NCI-H146 treated with DMSO at 0.1 percent for 48 hours (cell line): ENCODE measurements at regions not wholly inside any gene's neighbourhood (a gene's known extent, or its start where the extent isn't known, plus 50 kb on each side); places are given as distances from the start of the nearest gene placed in this dataset.

Source experiments
- DNase-seq: peaks from one replicate; lab custom pipeline; 2025; ENCODE audit not compliant: unreplicated experiment; lab: John Stamatoyannopoulos, UW

DNA sequence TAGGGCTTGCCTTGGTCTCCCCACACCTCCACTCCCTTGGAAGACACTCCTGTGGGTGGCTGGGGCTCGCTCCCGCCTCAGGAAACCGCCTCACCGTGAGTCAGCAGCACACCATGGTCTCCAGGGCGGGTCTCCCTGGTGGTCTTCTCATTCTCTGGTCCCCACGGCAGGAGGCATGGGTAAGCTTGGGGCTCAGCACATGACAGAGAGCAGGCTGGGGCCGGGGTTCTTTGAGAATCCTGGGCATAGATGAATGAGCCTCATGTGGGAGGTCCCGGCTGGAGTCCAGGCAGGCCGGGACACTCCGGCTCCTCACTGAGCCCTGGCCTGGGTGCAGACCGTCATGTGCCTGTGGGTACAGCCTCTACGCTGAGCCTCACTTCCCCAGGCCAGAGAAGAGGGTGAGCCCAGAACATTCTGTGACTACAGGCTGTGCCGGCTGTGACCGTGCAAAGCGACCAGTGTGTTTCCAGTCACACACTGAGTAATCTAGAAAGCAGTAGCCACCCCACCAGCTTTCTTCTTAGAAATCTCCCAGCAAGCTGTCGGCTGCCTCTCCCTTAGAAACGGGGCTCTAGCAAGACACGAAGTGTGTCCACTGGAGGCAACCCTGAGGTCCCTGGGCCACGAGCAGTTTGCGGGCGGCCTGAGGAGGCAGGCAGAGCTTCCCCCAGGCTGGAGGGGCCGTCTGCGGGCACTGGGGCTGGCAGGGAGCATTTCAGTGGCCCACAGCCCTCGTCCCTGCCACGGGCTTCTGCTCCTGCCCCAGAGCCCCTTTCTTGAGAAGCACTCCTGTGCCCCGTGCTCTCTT, 93.1 kb downstream of the RHOB start:
- no peak for DNase-seq

DNA sequence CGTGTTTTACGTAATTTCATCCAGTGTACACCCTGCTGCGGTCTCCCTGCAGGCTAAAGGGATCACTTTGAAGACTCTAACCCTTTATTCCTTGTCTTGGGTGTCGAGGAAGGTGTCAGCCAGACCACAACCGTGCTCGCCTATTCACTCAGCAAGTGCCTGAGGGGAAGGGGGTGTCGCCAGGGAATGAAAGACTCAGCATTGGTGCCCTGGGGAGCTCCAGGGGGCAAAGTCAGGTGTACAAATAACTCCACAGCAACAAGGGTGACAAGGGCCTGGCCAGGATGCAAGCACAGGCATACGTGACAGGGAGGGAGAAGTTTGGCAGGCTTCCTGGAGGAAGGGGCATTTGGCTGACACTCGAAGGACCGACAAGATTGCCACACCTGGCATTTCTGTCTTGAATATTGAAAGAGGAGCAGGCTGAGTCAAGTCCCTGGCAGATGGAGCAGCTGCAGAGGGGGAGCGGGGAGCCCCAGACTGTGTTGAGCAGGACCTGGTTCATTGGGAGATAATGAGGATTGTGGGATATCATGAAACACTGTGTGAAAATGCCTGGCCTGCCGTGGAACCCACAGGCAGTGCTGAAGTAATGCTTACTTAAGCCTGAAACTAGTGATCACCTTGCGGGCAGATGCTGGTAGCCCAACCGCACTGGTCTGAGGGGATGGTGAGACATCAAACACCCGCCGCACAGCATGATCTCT, 93.9 kb downstream of the RHOB start:
- DNase-seq: no peak

DNA sequence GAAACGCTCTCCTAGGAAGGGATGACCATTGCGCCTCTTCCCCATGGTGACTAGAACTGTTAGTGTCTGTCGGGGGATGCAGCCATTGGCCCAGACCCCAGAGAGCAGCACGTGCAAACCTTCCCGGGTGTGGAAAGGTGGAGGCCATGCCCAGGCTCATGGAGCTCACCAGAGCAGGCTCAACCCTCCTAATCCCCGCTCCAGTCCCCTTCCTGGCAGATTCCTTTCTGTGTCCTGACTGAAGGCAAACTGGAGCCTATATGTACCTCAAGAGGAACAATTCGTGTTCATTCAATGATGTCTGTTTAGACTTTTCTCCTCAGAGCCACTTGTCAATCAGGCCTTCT, 94.4 kb downstream of the RHOB start:
- DNase-seq: no peak

DNA sequence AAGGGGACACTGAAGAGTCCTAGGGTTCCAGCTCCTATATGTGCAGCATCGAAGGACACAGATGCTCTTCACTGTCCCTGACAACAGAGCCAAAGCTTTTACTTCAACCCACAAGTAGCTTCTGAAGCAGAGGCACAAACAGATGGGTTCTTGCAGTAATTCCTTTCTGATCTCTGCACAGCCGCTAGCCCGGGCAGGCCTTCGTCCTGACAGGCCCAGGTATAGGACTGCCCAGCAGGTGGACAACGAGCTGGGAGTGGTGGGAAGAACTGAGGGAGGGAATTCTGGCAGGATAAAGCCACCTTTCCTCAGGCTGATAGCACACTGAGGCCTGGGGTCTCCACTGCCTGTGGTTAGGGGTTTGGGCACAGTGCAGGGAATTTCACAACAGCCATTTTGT, 94.8 kb downstream of the RHOB start:
- no peak for DNase-seq

DNA sequence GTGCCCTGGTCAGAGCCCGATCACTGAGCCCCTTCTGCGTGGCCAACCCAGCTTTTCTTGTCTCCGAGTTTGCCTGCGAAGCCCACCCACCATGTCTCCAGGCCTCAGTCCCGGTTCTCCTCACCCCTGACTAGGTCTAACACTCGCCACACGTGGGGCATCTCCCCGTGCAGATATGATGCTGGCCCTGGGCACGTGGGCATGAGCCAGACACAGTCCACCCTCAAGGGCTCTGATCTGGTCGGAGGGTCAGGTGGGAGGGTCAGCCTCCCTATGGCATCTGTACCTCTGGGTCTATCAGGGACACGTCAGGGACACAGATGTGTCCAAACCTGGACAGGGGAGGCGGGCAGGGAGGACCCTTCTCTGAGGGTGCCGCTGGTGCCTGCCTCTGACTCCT, 95.4 kb downstream of the RHOB start:
- DNase-seq: no peak

DNA sequence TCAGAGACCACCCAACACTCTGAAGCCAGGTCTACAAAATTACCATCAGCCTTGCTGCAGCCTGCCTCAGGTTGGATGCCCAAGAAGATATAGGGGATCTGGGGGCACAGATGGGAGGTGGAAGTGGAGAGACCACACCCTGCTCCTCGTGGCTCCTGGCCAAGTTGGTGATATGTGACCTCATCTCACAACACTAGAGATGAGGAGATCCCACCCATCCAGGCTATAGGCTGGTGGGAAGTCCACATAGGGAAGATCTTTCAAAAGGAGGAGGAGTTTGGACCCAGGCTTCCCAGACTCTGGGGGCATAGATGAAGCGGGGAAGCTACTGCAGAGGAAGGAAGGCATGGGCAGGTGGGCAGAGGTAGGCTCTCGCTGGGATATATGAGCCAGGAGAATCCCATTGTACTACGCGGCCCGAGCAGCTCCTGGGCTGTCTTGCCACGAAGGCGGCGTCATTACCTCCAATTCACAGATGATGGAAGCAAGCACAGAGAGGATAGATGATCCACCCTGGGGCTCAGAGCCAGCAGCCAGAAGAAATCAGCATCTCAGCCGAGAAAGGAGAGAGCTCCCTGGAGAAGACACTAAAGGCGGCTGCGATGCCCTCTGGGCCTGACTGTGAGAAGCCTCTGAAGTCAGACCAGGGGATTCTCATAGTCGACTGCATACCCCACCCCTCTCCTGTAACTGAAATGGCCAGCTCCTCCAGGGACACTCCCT, 96.0 kb downstream of the RHOB start:
- no peak for DNase-seq

DNA sequence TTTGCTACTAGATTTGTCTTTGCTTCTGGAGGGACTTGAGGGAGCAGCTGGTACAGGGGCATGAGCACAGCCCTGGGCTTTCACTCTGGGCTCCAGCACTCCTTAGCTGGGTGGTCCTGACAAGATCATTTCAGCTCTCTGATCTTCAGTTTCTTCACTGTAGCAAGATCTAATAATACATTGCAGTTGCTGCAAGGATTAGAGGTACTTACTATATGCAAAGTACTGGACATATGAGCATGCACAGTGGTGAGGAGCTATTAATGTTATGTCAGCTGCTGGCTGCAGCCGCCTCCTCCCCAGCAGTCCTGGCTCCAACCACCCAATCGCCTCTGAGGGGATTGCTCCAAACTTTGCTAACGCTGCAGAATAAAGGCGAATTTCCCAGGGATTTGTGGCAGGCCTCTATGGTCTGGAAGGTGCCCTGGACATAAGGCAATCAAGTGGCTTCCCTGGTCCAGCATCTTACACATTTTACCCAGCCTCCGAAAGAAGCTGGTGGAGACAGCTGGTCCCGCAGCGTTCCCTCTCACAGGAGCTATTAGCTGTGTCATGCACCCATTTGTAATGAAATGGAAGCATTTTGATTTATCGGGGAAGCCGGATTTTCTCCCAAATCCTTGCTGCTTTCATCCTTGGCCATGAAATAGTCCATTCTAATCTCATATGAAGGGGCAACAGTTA, 96.7 kb downstream of the RHOB start:
- no peak for DNase-seq

DNA sequence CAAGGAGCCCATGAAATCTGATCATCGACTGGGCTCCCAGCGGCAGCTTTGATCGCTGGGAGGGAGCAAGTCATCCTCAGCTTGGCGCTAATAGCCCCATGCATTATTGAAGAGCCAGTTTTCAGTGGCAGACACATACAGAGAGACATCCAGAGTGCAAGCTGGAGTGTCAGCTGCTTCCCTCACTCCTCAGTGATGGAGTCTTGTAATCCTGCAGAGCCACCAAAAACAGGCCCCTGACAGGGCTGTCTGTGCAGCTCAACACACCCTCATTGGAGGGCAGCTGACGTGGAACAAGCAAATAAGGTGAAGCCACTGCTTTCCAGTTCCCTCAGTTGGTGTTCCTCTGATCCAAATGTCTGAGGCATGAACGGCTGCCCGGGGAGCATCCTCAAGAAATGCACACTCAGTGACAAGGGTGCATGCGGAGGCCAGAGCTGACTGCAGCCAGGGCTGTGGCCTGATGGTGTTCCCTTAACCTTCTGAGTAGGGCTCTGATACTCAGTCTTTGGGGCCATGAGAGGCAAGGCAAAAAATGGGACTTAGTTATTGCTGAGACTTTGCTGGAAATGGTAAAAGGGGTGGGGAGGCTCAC, 97.4 kb downstream of the RHOB start:
- DNase-seq: no peak

DNA sequence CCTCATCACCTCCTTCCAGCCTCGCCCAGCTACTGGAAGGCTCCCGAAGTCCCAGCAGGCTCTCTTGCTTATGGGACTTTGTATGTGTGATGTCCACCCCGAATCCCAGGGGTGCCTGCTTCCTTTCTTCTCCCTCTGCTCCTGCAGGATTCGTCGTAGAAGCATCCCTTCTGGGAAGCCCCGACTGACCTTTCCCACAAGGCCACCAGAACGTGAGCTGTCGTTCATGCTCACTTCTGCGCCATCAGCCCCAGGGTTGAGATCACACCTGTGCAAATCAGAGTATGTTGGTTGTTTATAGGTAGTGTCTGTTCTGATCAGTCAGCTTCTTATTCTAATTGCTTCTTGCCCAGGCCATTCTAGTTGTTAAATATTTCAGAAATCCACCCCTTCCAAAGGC, 101.8 kb downstream of the HS1BP3 start:
- DNase-seq: no peak

DNA sequence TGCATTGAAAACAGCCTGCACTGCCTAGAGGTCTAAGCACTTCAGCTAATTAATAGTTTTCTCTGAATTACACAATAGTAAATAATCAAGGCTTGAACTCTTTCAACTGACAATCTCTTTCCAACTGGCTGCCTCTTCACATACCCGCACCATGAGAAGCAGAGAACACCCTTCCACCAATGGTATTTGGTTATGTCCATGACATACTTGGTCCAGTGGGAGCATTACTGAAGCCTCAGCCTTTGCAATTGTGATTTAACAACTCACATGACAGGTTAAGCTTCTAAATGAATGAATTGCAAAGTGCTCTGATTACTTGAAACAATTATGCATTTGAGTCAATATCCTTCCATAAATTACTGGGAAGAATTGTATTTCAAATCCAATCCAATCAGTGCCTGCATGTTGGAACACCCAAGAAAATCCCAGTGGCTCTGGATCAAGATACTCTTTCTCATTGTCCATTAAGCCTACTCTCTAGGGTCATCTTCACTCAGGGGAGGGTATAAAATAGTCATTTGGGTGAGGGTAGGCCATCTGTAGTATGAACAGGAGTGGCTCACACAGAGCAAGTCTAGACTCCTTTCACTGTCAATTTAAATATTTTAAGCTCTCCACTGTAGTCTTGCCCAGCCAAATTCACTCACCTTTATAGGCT, 101.1 kb downstream of the HS1BP3 start:
- DNase-seq: no peak

DNA sequence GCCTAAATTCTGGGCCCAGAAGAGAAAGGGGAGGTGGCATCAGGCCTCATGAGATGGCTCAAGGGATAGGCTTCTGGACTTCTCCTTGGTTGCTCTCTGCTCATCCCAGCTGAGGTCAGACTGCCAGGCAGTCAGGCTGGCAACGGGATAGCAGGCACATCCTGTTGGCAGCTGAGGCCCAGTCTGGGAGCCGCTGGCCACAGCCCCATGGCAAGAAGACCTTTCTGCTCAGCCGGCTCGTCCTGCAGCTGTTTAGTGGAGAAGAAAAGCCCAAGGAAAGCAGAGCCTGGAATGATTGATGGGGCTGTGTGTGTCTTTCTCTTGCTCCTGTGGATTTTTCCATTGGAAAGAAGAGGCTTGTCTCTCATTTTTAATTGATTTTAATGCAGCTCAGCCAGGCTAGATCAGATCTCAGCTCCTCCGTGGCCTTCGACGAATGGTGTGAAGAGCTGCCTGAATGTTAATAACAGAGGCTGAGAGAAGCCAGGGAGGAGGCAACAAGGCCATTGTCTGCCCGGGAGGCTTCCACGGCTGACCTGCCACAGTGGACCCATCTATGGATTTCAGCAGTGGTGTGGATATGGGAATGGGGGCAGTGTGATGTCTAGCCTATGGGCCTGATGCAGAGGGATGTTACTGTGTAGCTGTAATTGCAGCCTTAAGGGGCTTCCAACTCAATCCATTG, 99.5 kb downstream of the HS1BP3 start:
- DNase-seq: no peak

DNA sequence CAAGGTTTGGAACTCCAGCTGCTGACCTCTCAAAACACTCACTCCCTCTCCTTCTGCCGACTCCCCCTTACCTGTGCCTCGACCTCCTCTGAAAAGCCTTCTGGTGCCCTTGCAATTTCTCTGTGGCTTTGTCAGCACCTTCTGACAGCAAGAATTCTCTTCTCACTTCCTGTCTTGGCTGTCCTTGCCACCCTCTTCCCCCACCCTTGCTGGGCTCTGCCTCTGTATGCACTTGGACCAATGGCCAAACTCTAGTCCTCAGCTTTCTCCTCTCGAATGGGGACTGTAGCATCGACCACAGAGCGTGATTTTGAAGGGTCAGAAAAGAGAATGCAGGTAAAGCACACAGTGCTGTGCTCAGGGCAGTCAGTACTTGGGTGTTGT, 99.0 kb downstream of the HS1BP3 start:
- no peak for DNase-seq

DNA sequence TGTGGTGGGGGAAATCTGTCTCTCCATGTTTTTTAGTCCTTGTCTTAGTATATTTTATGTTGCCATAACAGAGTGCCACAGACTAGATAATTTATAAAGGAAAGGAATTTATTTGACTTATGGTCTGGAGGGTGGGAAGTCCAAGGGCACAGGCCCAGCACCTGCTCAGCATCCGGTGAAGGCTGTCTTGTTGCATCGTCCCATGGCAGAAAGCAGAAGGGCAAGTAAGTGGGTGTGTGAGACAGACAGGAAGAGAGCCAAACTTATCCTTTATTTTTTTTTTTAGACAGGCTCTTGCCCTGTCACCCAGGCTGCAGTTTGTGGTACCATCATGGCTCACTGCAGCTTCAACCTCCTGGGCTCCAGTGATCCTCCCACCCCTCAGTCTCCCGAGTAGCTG, 98.1 kb downstream of the HS1BP3 start:
- DNase-seq: no peak

DNA sequence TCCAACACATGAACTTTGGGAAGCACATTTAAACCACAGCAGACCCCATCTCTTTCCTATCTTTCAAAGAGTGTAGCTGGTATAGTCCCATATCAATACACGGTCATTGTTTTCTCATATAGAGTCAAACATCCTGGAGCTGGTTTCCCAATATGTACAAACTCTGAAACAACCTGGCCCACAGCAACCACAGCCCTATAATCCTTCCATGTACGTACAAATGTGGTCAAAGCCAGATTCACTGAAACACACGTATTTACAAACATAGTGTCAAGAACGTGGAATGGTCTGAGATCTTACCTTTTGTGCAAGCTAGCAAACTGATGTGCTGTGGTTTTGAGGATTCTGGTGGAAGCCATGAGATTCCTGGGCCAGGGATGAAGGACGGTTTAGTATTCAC, 97.3 kb downstream of the HS1BP3 start:
- DNase-seq: no peak

DNA sequence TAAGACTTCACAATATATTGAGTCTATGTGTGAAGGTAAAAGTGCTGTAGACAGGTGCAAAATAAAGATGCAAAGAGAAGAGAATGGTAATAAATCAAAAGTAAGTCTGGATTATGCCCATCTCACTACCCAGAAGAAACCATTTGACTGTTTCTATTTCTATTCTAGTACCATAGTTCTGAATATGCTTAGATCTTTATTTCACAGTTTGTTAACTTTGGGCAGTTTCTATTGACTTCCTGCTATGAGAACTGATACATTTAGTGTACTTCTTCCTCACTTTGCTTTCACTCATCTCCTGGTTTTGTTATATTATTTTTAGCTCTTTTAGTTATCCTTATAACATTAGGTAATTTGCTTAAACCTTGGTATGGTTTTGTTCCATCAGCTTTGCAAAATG, 94.9 kb downstream of the HS1BP3 start:
- DNase-seq: no peak

DNA sequence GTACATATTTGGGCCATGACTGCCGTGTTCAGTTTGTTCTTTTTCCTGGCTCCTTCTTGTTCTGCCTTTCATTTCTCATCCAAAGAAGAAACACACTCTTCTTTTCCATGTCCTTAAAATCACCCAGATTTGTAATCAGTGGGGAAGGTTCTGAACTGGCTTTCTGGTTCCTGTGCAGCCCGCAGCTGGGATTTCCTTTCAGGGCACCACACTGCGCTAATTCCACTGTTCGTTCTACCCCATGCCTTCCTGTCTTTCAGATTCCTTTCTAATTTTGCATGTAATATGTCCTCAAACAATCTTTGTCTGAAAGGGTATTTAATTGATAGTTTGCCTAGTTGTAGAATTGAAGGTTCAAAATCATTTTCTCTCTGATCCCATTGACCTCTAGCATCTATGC, 94.1 kb downstream of the HS1BP3 start:
- DNase-seq: no peak

DNA sequence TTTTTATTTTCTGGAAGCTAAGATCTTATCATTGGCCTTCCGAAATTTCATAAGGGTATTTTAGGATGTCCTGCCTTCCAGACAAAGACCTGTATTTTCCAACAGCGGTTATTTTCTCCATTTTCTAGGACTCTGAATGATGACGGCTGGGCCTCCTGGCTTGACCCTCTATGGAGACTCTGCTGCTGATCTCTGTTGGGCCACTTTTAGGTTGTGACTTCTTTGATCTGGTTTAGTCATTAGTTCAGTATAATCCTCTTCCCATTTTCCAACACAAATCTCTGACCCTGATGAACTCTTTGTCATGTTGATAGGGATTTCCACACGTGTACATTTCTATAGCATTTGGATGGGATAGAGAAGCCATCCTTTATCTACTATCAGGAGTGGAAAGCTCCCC, 93.7 kb downstream of the HS1BP3 start:
- DNase-seq: no peak

DNA sequence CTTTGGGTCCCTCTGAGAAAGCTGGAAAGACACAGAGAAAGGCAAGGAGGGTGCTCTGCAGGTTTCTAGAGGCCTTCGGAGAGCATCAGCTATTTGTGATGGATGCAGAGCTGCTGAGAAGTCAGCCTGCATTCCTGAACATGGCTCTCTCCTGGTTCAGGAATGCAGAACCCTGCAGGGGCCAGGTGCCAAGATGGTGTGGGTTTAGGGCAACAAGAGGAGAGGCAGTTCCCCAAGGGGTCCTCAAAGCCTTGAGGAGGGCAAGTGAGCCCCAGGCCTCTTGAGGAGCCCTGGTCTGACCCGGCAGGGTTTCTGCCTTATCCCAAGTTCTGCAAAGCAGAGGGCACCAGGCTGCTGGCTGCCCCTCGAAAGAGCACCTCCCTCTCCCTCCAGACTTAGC, 93.3 kb downstream of the HS1BP3 start:
- no peak for DNase-seq

DNA sequence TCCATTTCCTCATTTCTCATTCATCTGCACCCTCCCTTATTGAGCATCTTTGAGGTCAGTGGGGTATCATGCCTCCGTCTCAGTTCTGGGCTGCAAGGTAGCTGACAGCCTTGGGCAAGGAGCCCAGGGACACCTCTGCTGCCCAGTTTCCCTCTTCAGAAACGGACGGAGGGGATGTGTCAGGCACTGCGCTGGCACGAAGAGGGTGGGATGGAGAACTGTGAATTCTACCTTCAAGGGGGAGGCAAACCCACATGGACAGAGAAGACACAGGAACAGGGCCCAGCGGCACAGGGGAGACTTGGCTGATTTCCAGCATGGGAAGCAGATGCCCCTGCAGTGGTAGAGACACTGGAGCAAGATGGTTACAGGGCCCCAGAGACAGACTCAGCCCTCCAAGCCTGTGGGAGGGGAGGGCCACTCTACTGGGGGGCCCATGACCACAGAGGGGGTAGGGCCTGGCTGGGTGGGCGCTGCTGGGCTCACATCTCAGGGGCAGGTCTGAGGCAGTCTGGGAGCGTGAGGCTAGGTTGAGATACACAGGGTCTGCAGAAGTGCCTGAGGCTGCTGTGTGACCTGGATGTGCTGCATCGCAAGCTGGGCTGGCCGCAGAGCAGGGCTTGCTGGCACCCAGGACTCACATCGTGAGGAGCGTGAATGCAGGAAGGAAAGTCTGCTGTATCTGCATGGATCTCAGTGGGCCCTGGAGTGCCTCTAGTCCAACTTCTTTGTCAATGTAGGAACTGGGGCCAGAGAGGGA, 92.3 kb downstream of the HS1BP3 start:
- DNase-seq: no peak
